Subcutaneous abdominal adipose tissue (tissue), 5 donors: ENCODE measurements at regions not wholly inside any gene's neighbourhood (a gene's known extent, or its start where the extent isn't known, plus 50 kb on each side); places are given as distances from the start of the nearest gene placed in this dataset.

Source experiments
- H3K27ac ChIP-seq: one replicate; pipeline ENCODE4 v1.7.0; 2013; ENCODE audit warnings: low read depth, mild to moderate bottlenecking, inconsistent platforms, low read length, moderate library complexity
- H3K27me3 ChIP-seq, 5 donors: one replicate each; pipeline ENCODE4 v1.7.0; 2013; ENCODE audit warnings: low read length in 5 of 5, inconsistent platforms in 1 of 5; ENCODE audit not compliant: control insufficient read depth in 5 of 5, insufficient read depth in 4 of 5
- H3K36me3 ChIP-seq, 5 donors: one replicate each; pipeline ENCODE4 v1.7.0; 2013; ENCODE audit warnings: low read length in 5 of 5; ENCODE audit not compliant: control insufficient read depth in 5 of 5, insufficient read depth in 5 of 5
- H3K4me1 ChIP-seq, 5 donors: one replicate each; pipeline ENCODE4 v1.7.0; 2013; ENCODE audit warnings: low read length in 5 of 5, mild to moderate bottlenecking in 3 of 5, moderate library complexity in 1 of 5; ENCODE audit not compliant: control insufficient read depth in 5 of 5, insufficient read depth in 5 of 5
- H3K4me3 ChIP-seq, 5 donors: one replicate each; pipeline ENCODE4 v1.7.0; 2013; ENCODE audit warnings: low read length in 5 of 5, low read depth in 1 of 5
- H3K9ac ChIP-seq, 5 donors: one replicate each; pipeline ENCODE4 v1.7.0; 2013; ENCODE audit warnings: low read length in 5 of 5, mild to moderate bottlenecking in 4 of 5, moderate library complexity in 3 of 5
- H3K9me3 ChIP-seq, 5 donors: one replicate each; pipeline ENCODE4 v1.7.0; 2013; ENCODE audit warnings: low read length in 5 of 5; ENCODE audit not compliant: control insufficient read depth in 5 of 5
- donor health status: healthy.
- donor health status: healthy.
- donor health status: healthy.
- donor health status: healthy.
- donor health status: healthy.

GRCh38 chr5:62133426-62133825 lies 172.6 kb upstream of the KIF2A start:
- Histone ChIP-seq H3K9me3 (no peaks in the 10 kb centered on the region), H3K4me3 (no peak overlapping the region), H3K27me3 (no peaks in the 10 kb centered on the region), H3K27ac (no peak overlapping the region), H3K9ac (no peak overlapping the region), H3K36me3 (no peaks in the 10 kb centered on the region), H3K4me1 (peaks cover 0 to 2% (median 0%) of the 10 kb centered on the region in 5 donors)

DNA sequence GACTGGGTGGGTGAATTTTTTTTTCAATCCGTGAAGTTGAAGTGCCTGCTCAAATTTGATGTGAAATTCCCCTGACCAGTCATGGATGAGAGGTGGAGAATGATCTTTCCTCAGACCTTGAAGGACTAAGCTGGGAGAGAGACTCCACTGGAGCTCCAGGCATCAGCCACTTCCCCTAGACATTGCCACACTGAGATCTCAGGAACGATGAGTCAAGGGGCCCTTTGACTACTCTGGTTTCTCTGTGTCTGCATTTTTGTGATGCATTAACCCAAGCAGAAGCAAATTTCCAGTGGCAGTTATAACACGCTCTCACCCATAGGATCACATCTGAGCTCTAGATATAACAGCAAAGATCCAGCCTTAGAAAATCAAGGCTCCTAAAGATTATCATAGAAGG lies 171.2 kb upstream of the KIF2A start:
- Histone ChIP-seq H3K4me1 (peaks cover 0 to 2% (median 0%) of the 10 kb centered on the region in 5 donors), H3K27me3 (no peaks in the 10 kb centered on the region), H3K27ac (no peak overlapping the region), H3K9ac (no peak overlapping the region), H3K9me3 (no peaks in the 10 kb centered on the region), H3K4me3 (no peak overlapping the region), H3K36me3 (no peaks in the 10 kb centered on the region)

- H3K4me1 ChIP-seq: peaks cover 0 to 2% (median 0%) of the 10 kb centered on the region in 5 donors
- no peaks in the 10 kb centered on the region for H3K9me3 ChIP-seq
- H3K27me3 ChIP-seq: no peaks in the 10 kb centered on the region
- no peak overlapping the region for H3K9ac ChIP-seq
- no peaks in the 10 kb centered on the region for H3K36me3 ChIP-seq
- H3K27ac ChIP-seq: no peak overlapping the region
- no peak overlapping the region for H3K4me3 ChIP-seq
Observed at GRCh38 chr5:62137628-62138027, 168.4 kb upstream of the KIF2A start.

DNA sequence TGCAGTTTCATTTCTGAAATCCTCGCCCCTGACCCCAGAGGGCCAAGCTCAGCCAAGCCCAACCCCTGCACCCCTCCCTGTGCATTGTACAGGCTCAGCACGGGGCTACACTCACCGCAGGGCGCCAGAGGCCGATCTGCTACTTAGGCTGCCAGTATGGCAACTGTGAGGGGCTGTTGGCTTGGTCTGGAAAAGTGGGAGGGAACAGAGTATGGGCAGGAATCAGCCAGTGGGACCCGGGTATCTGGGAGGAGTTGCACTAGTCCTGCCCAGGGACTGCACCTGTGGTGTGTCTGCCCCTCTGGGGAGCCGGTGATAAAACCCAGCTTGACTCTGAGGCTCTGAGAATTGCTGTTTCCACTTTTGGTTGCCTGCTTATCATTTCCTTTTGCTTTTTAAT lies 167.4 kb upstream of the KIF2A start:
- Histone ChIP-seq H3K9me3 (no peaks in the 10 kb centered on the region), H3K4me3 (no peak overlapping the region), H3K36me3 (no peaks in the 10 kb centered on the region), H3K27me3 (no peaks in the 10 kb centered on the region), H3K9ac (no peak overlapping the region), H3K27ac (no peak overlapping the region), H3K4me1 (peaks cover 0 to 2% (median 0%) of the 10 kb centered on the region in 5 donors)

DNA sequence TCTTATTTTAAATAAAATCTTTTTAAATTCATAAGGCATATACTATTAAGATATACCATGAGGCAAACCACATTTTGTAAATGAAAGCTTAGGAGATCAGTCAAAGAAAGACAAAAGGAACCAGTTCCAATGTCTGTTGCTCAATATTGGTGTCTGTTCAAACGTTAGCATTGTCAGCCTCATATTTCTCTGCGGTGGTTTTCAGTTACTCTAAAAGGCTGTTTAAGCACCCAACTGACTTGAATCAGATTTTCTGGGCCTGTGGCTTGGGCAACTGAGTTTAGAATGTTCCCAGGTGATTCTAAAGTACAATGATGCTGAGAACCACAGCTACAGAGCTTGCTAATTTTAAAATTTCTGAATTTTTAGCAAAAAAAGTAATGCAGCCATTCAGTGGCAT lies 166.3 kb upstream of the KIF2A start:
- Histone ChIP-seq H3K4me3 (no peak overlapping the region), H3K4me1 (peaks cover 0 to 7% (median 0%) of the 10 kb centered on the region in 5 donors)

DNA sequence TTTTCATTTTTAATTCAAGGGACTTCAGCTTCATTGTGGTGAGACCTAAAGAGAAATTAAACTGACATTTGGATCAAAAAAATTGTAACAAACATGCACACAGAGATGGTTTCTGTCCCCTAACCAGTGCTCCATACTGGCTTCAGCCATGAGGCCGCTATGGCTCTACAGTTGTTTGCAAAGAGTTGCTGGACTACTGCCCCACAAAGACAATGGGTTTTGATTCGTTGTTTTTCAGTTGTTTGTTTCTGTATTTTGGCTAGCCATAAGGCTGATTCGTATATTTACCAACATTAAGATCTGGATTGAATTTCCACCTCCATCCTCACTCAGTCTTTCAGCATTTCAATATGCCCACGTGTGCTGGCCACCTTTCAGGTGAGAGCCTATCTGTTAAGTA lies 163.7 kb upstream of the KIF2A start:
- Histone ChIP-seq H3K36me3 (no peaks in the 10 kb centered on the region), H3K27me3 (peaks cover 0 to 5% (median 3%) of the 10 kb centered on the region in 5 donors), H3K4me1 (peaks cover 0 to 7% (median 0%) of the 10 kb centered on the region in 5 donors), H3K9me3 (no peaks in the 10 kb centered on the region), H3K4me3 (no peak overlapping the region), H3K9ac (no peak overlapping the region), H3K27ac (no peak overlapping the region)

More for the DNA sequence above, 166.3 kb upstream of the KIF2A start:
- Histone ChIP-seq H3K27ac (no peak overlapping the region), H3K9ac (no peak overlapping the region), H3K9me3 (no peaks in the 10 kb centered on the region), H3K27me3 (peaks cover 0 to 5% (median 3%) of the 10 kb centered on the region in 5 donors), H3K36me3 (no peaks in the 10 kb centered on the region)

DNA sequence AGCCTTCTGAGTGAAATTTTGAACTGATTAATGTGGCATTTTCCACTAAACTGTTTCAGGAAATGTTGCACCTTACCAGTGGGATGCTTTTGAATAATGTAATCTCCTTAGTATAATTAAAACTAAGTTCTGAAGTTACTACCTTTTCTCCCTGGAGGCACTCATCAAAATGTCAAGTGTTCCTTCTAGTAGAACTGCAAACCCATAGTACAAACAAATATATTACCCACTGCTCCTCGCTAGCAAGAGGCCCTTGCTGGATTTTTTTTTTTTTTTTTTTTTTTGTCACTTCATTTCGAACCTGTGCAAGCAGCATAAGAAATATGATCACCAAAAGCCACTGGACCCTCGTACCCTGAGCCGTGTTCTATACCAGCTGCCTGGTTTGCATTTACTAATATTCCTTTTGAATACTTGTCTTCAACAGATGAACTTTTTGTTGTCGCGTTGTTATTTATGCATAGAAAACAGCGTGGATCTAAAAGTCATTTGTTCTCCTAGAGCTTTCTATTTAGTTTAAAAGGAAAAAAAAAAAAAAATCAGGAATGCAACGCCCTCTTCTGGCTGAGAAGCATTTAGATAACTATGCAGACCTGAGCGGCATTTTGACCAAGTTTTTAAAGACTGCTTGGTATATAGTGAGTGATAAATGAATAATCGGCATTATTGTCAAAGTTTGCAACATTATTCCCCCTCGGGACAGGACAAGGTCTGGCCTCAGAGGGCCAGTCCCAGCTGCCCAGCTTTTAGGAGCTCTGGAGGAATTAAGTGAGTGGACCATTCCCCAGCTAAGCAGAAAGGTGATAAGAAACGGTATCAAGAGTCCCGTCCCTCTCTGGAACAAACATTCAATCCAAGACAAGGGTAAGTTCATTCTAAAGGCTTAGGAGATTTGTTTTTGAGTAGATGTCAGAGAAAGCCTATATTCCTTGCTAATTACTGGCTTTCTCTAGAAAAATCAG lies 162.5 kb upstream of the KIF2A start:
- Histone ChIP-seq H3K4me1 (peaks cover 0 to 7% (median 0%) of the 10 kb centered on the region in 5 donors), H3K9ac (no peak overlapping the region), H3K9me3 (no peaks in the 10 kb centered on the region), H3K36me3 (no peaks in the 10 kb centered on the region), H3K4me3 (no peak overlapping the region), H3K27me3 (peaks cover 0 to 5% (median 3%) of the 10 kb centered on the region in 5 donors), H3K27ac (no peak overlapping the region)

- H3K9ac ChIP-seq: no peak overlapping the region
- no peak overlapping the region for H3K27ac ChIP-seq
- peaks cover 0 to 5% (median 3%) of the 10 kb centered on the region in 5 donors for H3K27me3 ChIP-seq
- H3K36me3 ChIP-seq: no peaks in the 10 kb centered on the region
- H3K4me1 ChIP-seq: peaks cover 0 to 7% (median 0%) of the 10 kb centered on the region in 5 donors
- H3K4me3 ChIP-seq: no peak overlapping the region
- H3K9me3 ChIP-seq: no peaks in the 10 kb centered on the region
Observed at GRCh38 chr5:62144401-62145022, 161.5 kb upstream of the KIF2A start.

DNA sequence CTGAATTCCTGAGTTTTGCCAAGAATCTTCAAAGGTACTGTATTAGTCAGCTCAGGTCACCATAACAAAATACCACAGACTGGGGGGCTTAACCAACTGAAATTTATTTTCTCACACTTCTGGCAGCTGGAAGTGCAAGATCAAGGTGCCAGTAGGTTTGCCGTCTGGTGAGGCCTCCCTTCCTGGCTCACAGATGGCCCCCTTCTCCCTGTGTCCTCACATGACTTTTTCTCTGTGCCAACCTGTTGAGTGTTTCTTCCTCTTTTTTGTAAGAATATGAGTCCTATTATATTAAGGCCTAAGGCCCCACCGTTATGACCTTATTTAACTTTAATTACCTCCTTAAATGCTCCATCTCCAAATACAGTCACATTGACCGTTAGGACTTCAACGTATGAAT lies 156.1 kb upstream of the KIF2A start:
- Histone ChIP-seq H3K36me3 (no peaks in the 10 kb centered on the region), H3K27me3 (no peaks in the 10 kb centered on the region), H3K4me3 (no peak overlapping the region), H3K9me3 (peaks cover 0 to 10% (median 5%) of the 10 kb centered on the region in 5 donors), H3K4me1 (no peaks in the 10 kb centered on the region), H3K9ac (no peak overlapping the region), H3K27ac (no peak overlapping the region)
